IMR-90 (cell line): ENCODE measurements at regions not wholly inside any gene's neighbourhood (a gene's known extent, or its start where the extent isn't known, plus 50 kb on each side); places are given as distances from the start of the nearest gene placed in this dataset.

ENCODE experiments used
- ATAC-seq: fragments of 200-7000 bp; cut with Tn5 transposase; 2 replicates; pipeline ENCODE4 v1.9.1; 2020; ENCODE audit warnings: low read depth, mild to moderate bottlenecking, moderate library complexity
- BruUV-seq: library from RNA; stranded (reverse); fragments of 400-500 nt; replicated peaks from 2 replicates; lab custom pipeline; 2021; lab: Mats Ljungman, UMichigan
- CTCF ChIA-PET: fragments of 300-600 bp; formaldehyde crosslinking; extraction: SDS; loops from one replicate; lab custom pipeline; 2021; ENCODE audit warnings: antibody characterized with exemption; lab: Yijun Ruan, JAX
- POLR2A ChIA-PET: fragments of 300-600 bp; sonication (Branson Sonifier 250); formaldehyde crosslinking; loops from one replicate; lab custom pipeline; 2022; ENCODE audit warnings: antibody characterized with exemption; ENCODE audit not compliant: unreplicated experiment; lab: Charles Lee
- DNase-seq: peaks from one replicate; pipeline ENCODE4 v3.0.0; 2013
- H2AFZ ChIP-seq: replicated peaks from 2 replicates; pipeline ENCODE3; 2013; ENCODE audit warnings: low read length, mild to moderate bottlenecking; ENCODE audit not compliant: poor library complexity
- H2AK5ac ChIP-seq: 2 replicates; pipeline ENCODE4 v1.6.1; 2013; ENCODE audit warnings: low read depth, low read length, inconsistent platforms
- H2AK9ac ChIP-seq: replicated peaks from 2 replicates; pipeline ENCODE3; 2013; ENCODE audit warnings: mild to moderate bottlenecking, low read depth, low read length, moderate library complexity; ENCODE audit not compliant: poor library complexity
- H2BK120ac ChIP-seq: 2 replicates; pipeline ENCODE4 v1.6.1; 2013; ENCODE audit warnings: low read depth, low read length, inconsistent platforms
- H2BK15ac ChIP-seq: 3 replicates; pipeline ENCODE4 v1.6.1; 2013; ENCODE audit warnings: low read depth, low read length, inconsistent platforms
- H2BK20ac ChIP-seq: 2 replicates; pipeline ENCODE4 v1.6.1; 2013; ENCODE audit warnings: low read depth, mild to moderate bottlenecking, inconsistent platforms, low read length, moderate library complexity
- H2BK5ac ChIP-seq: 2 replicates; pipeline ENCODE4 v1.6.1; 2013; ENCODE audit warnings: mild to moderate bottlenecking, low read depth, low read length, inconsistent platforms; ENCODE audit not compliant: poor library complexity, severe bottlenecking
- H3K14ac ChIP-seq: replicated peaks from 2 replicates; pipeline ENCODE4 v1.6.1; 2013; ENCODE audit warnings: low read depth, low read length, inconsistent platforms
- H3K18ac ChIP-seq: 2 replicates; pipeline ENCODE4 v1.6.1; 2013; ENCODE audit warnings: low read depth, low read length, control low read depth
- H3K23ac ChIP-seq: 2 replicates; pipeline ENCODE4 v1.6.1; 2013; ENCODE audit warnings: low read depth, low read length, inconsistent platforms
- H3K27ac ChIP-seq: 2 replicates; pipeline ENCODE4 v1.5.1; 2013; ENCODE audit warnings: mild to moderate bottlenecking, control low read depth, low read length; ENCODE audit not compliant: insufficient read depth
- H3K27me3 ChIP-seq: 2 replicates; pipeline ENCODE4 v1.6.1; 2013; ENCODE audit warnings: low read length; ENCODE audit not compliant: control insufficient read depth, insufficient read depth
- H3K36me3 ChIP-seq: 2 replicates; pipeline ENCODE4 v1.6.1; 2013; ENCODE audit warnings: low read length, mixed read lengths; ENCODE audit not compliant: control insufficient read depth, insufficient read depth
- H3K4ac ChIP-seq: 2 replicates; pipeline ENCODE4 v1.6.1; 2013; ENCODE audit warnings: low read depth, low read length, inconsistent platforms
- H3K4me1 ChIP-seq: 2 replicates; pipeline ENCODE4 v1.6.1; 2013; ENCODE audit warnings: low read length, mixed read lengths; ENCODE audit not compliant: control insufficient read depth, insufficient read depth
- H3K4me2 ChIP-seq: 2 replicates; pipeline ENCODE4 v1.6.1; 2013; ENCODE audit warnings: low read depth, mild to moderate bottlenecking, control low read depth, low read length, moderate library complexity
- H3K4me3 ChIP-seq: 2 replicates; pipeline ENCODE4 v1.5.1; 2013; ENCODE audit warnings: low read depth, mild to moderate bottlenecking, control low read depth, low read length, moderate library complexity; ENCODE audit not compliant: insufficient read depth
- H3K56ac ChIP-seq: 2 replicates; pipeline ENCODE4 v1.6.1; 2013; ENCODE audit warnings: low read length, inconsistent platforms; ENCODE audit not compliant: insufficient read depth; ENCODE audit errors: extremely low read depth
- H3K79me1 ChIP-seq, 2 experiments: 2 replicates each; pipeline ENCODE4 v1.6.1; 2013; ENCODE audit warnings: low read length in 2 of 2, inconsistent platforms in 1 of 2, low read depth in 1 of 2
- H3K9ac ChIP-seq: 2 replicates; pipeline ENCODE4 v1.6.1; 2013; ENCODE audit warnings: low read depth, low read length, control low read depth
- H3K9me1 ChIP-seq: 2 replicates; pipeline ENCODE4 v1.6.1; 2013; ENCODE audit warnings: low read length, inconsistent platforms; ENCODE audit not compliant: insufficient read depth
- H3K9me3 ChIP-seq: 2 replicates; pipeline ENCODE4 v1.6.1; 2013; ENCODE audit warnings: low read length; ENCODE audit not compliant: control insufficient read depth, insufficient read depth
- H4K20me1 ChIP-seq: 2 replicates; pipeline ENCODE4 v1.6.1; 2013; ENCODE audit warnings: low read length, inconsistent platforms; ENCODE audit not compliant: insufficient read depth
- H4K5ac ChIP-seq: 2 replicates; pipeline ENCODE4 v1.6.1; 2013; ENCODE audit warnings: mild to moderate bottlenecking, low read depth, low read length, control low read depth
- H4K8ac ChIP-seq, 2 experiments: 2 replicates each; pipeline ENCODE4 v1.6.1; 2013; ENCODE audit warnings: low read depth in 2 of 2, low read length in 2 of 2, control low read depth in 1 of 2, inconsistent platforms in 1 of 2
- H4K91ac ChIP-seq: 2 replicates; pipeline ENCODE4 v1.6.1; 2013; ENCODE audit warnings: low read depth, low read length, inconsistent platforms; ENCODE audit not compliant: insufficient read depth
- CEBPB ChIP-seq: IDR thresholded peaks from 2 replicates; pipeline ENCODE4 v1.6.1; 2012; ENCODE audit warnings: low read depth, low read length, improper control_type of control experiment
- FOS ChIP-seq: fragments of 150-350 bp; IDR thresholded peaks from 2 replicates; pipeline ENCODE4 v1.6.1; 2016; ENCODE audit warnings: low read depth, low read length
- MAZ ChIP-seq: IDR thresholded peaks from 2 replicates; pipeline ENCODE4 v1.6.1; 2012; ENCODE audit warnings: low read depth, mild to moderate bottlenecking, low read length, improper control_type of control experiment, moderate library complexity, borderline replicate concordance
- RAD21 ChIP-seq: IDR thresholded peaks from 2 replicates; pipeline ENCODE4 v1.6.1; 2012; ENCODE audit warnings: low read length, improper control_type of control experiment
- RCOR1 ChIP-seq: IDR thresholded peaks from 2 replicates; pipeline ENCODE4 v1.6.1; 2012; ENCODE audit warnings: mild to moderate bottlenecking, low read length, improper control_type of control experiment; ENCODE audit not compliant: insufficient replicate concordance
- SMC3 ChIP-seq: fragments of 150-350 bp; IDR thresholded peaks from 2 replicates; pipeline ENCODE4 v1.6.1; 2016; ENCODE audit warnings: low read depth, mild to moderate bottlenecking, antibody characterized with exemption, low read length, moderate library complexity
- WGBS, 2 experiments: methylation state at CpG; one replicate each; pipeline versions ENCODE4 v1.1.5 to v1.1.7; 2013; ENCODE audit warnings: missing lambda C conversion rate in 2 of 2; ENCODE audit not compliant: insufficient read length in 1 of 2; ENCODE audit errors: extremely low coverage in 2 of 2; 5-methylcytosine and 5-hydroxymethylcytosine counted together
- dilution Hi-C: fragments of 300-500 bp; cut with HindIII; formaldehyde crosslinking; loops from one replicate; pipeline ENCODE4 v1.14.3; 2018; ENCODE audit warnings: low sequenced_read_pairs; ENCODE audit not compliant: unreplicated experiment
- in situ Hi-C: fragments of 300-500 bp; cut with MboI; formaldehyde crosslinking; loops from 3 replicates; pipeline ENCODE4 v1.14.3; 2019; ENCODE audit warnings: low sequenced_read_pairs, inconsistent platforms, mixed read lengths
- intact Hi-C: fragments of 100-400 bp; cut with micrococcal nuclease; formaldehyde crosslinking; loops from 2 replicates; pipeline ENCODE4 v1.10.0; 2022

GRCh38 chr5:74288038-74288437 is 352.5 kb downstream of the ENC1 start:
- ATAC-seq (no peak), DNase-seq (no peak)
- Histone ChIP-seq H3K23ac (no peak overlapping the region), H3K79me1 (no peaks in the 10 kb centered on the region), H2BK15ac (no peak overlapping the region), H3K56ac (no peak overlapping the region), H3K18ac (no peak overlapping the region), H4K91ac (no peak overlapping the region), H2BK5ac (no peak overlapping the region), H4K5ac (no peak overlapping the region), H2AK5ac (no peak overlapping the region), H3K14ac (no peak overlapping the region), H4K20me1 (no peaks in the 10 kb centered on the region), H2BK120ac (no peak overlapping the region), H3K9ac (no peak overlapping the region), H3K4me2 (no peak overlapping the region), H3K36me3 (no peaks in the 10 kb centered on the region), H2BK20ac (no peak overlapping the region), H3K27ac (no peak overlapping the region), H2AK9ac (no peak overlapping the region), H2AFZ (no peak overlapping the region), H4K8ac (no peak overlapping the region), H3K9me1 (no peaks in the 10 kb centered on the region), H3K4me3 (no peak overlapping the region), H3K4ac (no peak overlapping the region), H3K4me1 (no peaks in the 10 kb centered on the region; the same call in 1 of the 2 replicates), H3K27me3 (peaks cover 13% of the 10 kb centered on the region), H3K9me3 (no peaks in the 10 kb centered on the region)
- ChIA-PET CTCF (no interaction called here), POLR2A (no interaction called here)
- no TSS peak for BruUV-seq
- WGBS, 2 experiments, result no CpG with 5 or more reads among the region's 4 CpGs
- in situ Hi-C loops (no loop called here), dilution Hi-C loops (no loop called here), intact Hi-C loops (no loop called here)
- TF ChIP-seq FOS (no peak), MAZ (no peak), RCOR1 (no peak), CEBPB (no peak), SMC3 (no peak), RAD21 (no peak)
